GM06990 (cell line): ENCODE measurements at regions not wholly inside any gene's neighbourhood (a gene's known extent, or its start where the extent isn't known, plus 50 kb on each side); places are given as distances from the start of the nearest gene placed in this dataset.

ENCODE experiments used
- DNase-seq: peaks from one replicate; pipeline ENCODE4 v3.0.0-alpha.2; 2011; ENCODE audit not compliant: insufficient read length; ENCODE audit errors: extremely low read depth
- H3K27me3 ChIP-seq: replicated peaks from 2 replicates; pipeline ENCODE4 v1.6.0; 2011; ENCODE audit warnings: low read length; ENCODE audit not compliant: control insufficient read depth, insufficient read depth
- H3K36me3 ChIP-seq: 2 replicates; pipeline ENCODE4 v1.5.1; 2011; ENCODE audit warnings: low read length; ENCODE audit not compliant: control insufficient read depth, insufficient read depth
- H3K4me3 ChIP-seq: replicated peaks from 2 replicates; pipeline ENCODE4 v1.5.1; 2011; ENCODE audit warnings: low read depth, mild to moderate bottlenecking, control low read depth, low read length
- CTCF ChIP-seq: IDR thresholded peaks from 2 replicates; pipeline ENCODE4 v1.5.1; 2011; ENCODE audit warnings: low read length, control low read depth, mild to moderate bottlenecking, inconsistent platforms; ENCODE audit not compliant: insufficient read depth, poor library complexity, severe bottlenecking

GRCh38 chr1:95451054-95451453 lies 217.0 kb downstream of the RWDD3 start:
- H3K4me3 ChIP-seq, result no peak overlapping the region
- DNase-seq, result no peak
- no peaks in the 10 kb centered on the region for H3K36me3 ChIP-seq
- H3K27me3 ChIP-seq, result no peaks in the 10 kb centered on the region
- TF ChIP-seq CTCF, result peak; percentile 31

GRCh38 chr1:95451904-95452303 lies 217.9 kb downstream of the RWDD3 start:
- H3K36me3 ChIP-seq, result no peaks in the 10 kb centered on the region
- H3K27me3 ChIP-seq, result no peaks in the 10 kb centered on the region
- no peak overlapping the region for H3K4me3 ChIP-seq
- no peak for DNase-seq
- no peak for TF ChIP-seq CTCF

- Histone ChIP-seq H3K36me3 (no peaks in the 10 kb centered on the region), H3K27me3 (no peaks in the 10 kb centered on the region), H3K4me3 (no peak overlapping the region)
- DNase-seq, result no peak
- no peak for TF ChIP-seq CTCF
These were observed 219.0 kb downstream of the RWDD3 start for GRCh38 chr1:95453053-95453452.

GRCh38 chr1:95467036-95467435 lies 233.0 kb downstream of the RWDD3 start:
- H3K4me3 ChIP-seq, result no peak overlapping the region
- TF ChIP-seq CTCF, result no peak
- H3K27me3 ChIP-seq, result no peaks in the 10 kb centered on the region
- H3K36me3 ChIP-seq, result no peaks in the 10 kb centered on the region
- DNase-seq, result no peak

- Histone ChIP-seq H3K36me3 (no peaks in the 10 kb centered on the region), H3K27me3 (no peaks in the 10 kb centered on the region), H3K4me3 (no peak overlapping the region)
- TF ChIP-seq CTCF, result no peak
- DNase-seq, result no peak
These were observed 241.9 kb downstream of the RWDD3 start for GRCh38 chr1:95475686-95476457.

GRCh38 chr1:95496307-95496706 lies 262.3 kb downstream of the RWDD3 start:
- Histone ChIP-seq H3K27me3 (no peaks in the 10 kb centered on the region), H3K36me3 (no peaks in the 10 kb centered on the region), H3K4me3 (no peak overlapping the region)
- no peak for TF ChIP-seq CTCF
- no peak for DNase-seq
